DND-41 (cell line): ENCODE measurements at regions not wholly inside any gene's neighbourhood (a gene's known extent, or its start where the extent isn't known, plus 50 kb on each side); places are given as distances from the start of the nearest gene placed in this dataset.

Experiments
- CTCF ChIP-seq: IDR thresholded peaks from 2 replicates; pipeline ENCODE4 v1.5.1; 2012; ENCODE audit warnings: borderline replicate concordance, low read length, moderate library complexity, mild to moderate bottlenecking; ENCODE audit not compliant: poor library complexity, severe bottlenecking; ENCODE audit errors: extremely low read depth
- EZH2 ChIP-seq: IDR thresholded peaks from 3 replicates; pipeline ENCODE4 v1.6.1; 2012; ENCODE audit warnings: borderline replicate concordance, low read depth, mild to moderate bottlenecking, moderate library complexity, low read length, inconsistent platforms; ENCODE audit not compliant: severe bottlenecking

GRCh38 chr4:74642006-74642405, 152.3 kb downstream of the BTC start:
- TF ChIP-seq CTCF (no peak), EZH2 (no peak)
